GM12865 (cell line): ENCODE measurements at regions not wholly inside any gene's neighbourhood (a gene's known extent, or its start where the extent isn't known, plus 50 kb on each side); places are given as distances from the start of the nearest gene placed in this dataset.

ENCODE experiments used
- DNase-seq: peaks from one replicate; pipeline ENCODE4 v3.0.0; 2010; ENCODE audit warnings: low read depth
- H3K4me3 ChIP-seq: 2 replicates; pipeline ENCODE4 v1.5.1; 2011; ENCODE audit warnings: mild to moderate bottlenecking, low read depth, low read length, control low read depth
- CTCF ChIP-seq: IDR thresholded peaks from 2 replicates; pipeline ENCODE4 v1.5.1; 2011; ENCODE audit warnings: low read length, control low read depth, low read depth, inconsistent platforms; ENCODE audit not compliant: insufficient read depth; ENCODE audit errors: missing control alignments

- no peak for TF ChIP-seq CTCF
- H3K4me3 ChIP-seq = no peak overlapping the region
- no peak for DNase-seq
Measured at GRCh38 chr1:232291681-232292080, 338.3 kb downstream of the SIPA1L2 start.

GRCh38 chr1:232291261-232291660, 338.7 kb downstream of the SIPA1L2 start:
- no peak for DNase-seq
- no peak for TF ChIP-seq CTCF

GRCh38 chr1:232290570-232290969, 339.4 kb downstream of the SIPA1L2 start:
- no peak for TF ChIP-seq CTCF
- DNase-seq = no peak
- H3K4me3 ChIP-seq = no peak overlapping the region

More at GRCh38 chr1:232291261-232291660, 338.7 kb downstream of the SIPA1L2 start:
- H3K4me3 ChIP-seq = no peak overlapping the region

- DNase-seq = no peak
Measured at GRCh38 chr1:232287676-232288569, 342.0 kb downstream of the SIPA1L2 start.

GRCh38 chr1:232285138-232285537, 344.8 kb downstream of the SIPA1L2 start:
- H3K4me3 ChIP-seq = no peak overlapping the region
- no peak for DNase-seq
- no peak for TF ChIP-seq CTCF

More at GRCh38 chr1:232287676-232288569, 342.0 kb downstream of the SIPA1L2 start:
- TF ChIP-seq CTCF = no peak
- no peak overlapping the region for H3K4me3 ChIP-seq

GRCh38 chr1:232283864-232284263, 346.1 kb downstream of the SIPA1L2 start:
- no peak for TF ChIP-seq CTCF
- H3K4me3 ChIP-seq = no peak overlapping the region
- no peak for DNase-seq
